Activated CD4-positive, alpha-beta T cell treated with anti-CD3 and anti-CD28 coated beads, Interleukin-2, Interleukin-4, amounts not matched to agents 100 ng/mL and 50 ng/mL, durations not matched to agents 16 hours and 8 hours (primary cell): ENCODE measurements at regions not wholly inside any gene's neighbourhood (a gene's known extent, or its start where the extent isn't known, plus 50 kb on each side); places are given as distances from the start of the nearest gene placed in this dataset.
A peak's percentile ranks its signal among the peaks of the same experiment; 100 is the strongest.
"Not testable (repeated sequence)": the region's sequence is repeated elsewhere in the genome, so short reads cannot be mapped to it uniquely, and the experiment has no call there.

Experiments
- DNase-seq: peaks from one replicate; pipeline ENCODE4 v3.0.0-alpha.2; 2020; ENCODE audit warnings: low spot score

DNA sequence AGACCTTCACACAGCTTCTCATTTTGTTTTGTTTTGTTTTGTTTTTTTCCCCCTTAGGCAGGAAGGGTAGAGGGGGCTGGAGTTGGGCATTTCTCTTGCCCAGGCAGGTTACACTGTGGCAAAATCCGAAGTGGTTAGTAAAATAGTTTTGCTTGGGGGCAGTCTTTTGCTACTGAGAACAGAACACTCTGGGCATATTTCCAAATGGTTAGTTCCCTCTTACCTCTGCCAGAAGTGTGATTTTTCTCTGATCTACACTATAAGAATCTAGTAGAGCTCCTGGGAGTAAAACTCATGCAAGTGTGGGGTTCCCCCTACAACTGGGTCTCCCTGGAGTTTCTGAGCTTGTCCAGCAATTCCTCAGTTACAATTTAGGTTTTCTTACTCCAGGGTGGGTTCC, 61.7 kb downstream of the NPS start:
- DNase-seq: no peak

DNA sequence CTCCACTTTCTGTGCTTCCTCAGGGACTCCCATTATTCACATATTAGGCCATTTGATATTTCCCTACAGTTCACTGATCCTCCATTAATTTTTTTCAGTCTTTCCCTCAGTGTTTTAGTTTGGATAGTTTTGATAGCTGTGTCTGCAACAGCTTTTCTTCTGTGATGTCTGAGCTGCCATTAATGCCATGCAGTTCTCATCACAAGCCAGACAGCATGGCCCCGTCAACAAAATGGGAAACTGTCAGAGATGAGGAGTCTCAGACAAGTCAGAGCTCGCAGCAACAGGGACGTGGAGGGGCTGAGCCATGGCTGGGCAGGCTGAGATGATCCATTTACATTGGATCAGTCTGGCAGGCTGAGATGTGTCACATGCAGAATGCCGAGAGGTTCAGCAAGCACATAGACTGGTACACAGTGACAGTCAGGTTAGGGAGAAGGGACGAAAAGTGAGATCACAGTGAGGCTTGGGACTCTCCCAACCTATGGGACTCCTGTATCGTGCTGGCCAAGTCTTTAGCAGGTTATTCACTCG, 65.4 kb downstream of the NPS start:
- DNase-seq: no peak

DNA sequence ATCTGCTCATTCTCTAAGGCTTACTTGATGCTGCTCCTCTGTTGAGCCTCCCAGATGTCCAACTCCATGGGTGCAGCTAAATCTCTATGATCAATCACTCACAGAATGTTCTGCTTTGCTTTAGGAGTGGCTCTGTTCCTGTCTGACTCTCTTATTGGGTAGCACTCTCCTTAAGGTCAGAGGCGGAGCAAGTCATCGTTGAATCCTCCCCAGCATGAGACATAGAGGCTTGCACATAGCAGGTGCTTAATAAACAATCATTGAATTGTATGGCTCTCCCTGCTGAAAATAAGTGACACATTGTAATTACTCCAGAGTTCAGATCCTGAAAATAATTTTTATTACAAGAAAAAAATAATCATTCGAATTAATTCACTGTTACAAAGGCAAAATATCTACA, 69.7 kb downstream of the NPS start:
- DNase-seq: no peak

DNA sequence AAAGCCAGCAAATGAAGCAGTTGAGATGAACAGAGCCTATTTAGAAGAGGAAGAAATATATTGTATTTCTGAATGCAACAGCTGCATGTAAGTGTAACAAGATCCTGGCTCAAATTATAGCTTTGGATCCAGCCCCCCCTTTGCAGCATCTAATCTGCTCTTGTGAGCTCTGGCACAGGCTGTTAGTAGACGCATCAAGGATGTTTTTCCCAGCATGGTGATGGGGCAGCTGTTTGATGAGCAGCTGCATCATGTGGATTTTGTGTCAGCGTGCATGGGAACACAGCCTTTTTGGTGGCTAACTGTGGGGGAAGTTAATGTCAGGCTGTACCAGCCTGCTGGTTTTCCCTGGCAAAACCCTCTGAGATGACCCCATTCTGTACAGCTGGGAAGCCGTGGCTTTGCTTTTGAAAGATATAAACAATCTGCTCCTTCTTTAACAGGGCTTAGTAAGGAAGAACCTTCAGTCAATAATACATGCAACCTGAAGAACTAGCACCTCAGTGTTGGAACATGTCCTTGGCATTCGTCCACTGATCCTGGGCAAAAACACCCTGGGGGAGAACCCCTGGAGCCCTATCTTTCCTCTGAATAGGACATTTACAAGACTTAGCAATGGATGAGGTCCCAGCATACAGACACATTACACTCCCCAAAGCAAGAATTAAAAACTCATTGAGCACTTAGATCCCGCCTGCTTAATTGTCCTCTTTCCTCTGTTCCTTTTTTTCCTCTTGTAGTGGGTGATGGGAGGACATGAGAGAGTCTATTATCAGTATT, 70.6 kb downstream of the NPS start:
- no peak for DNase-seq

DNA sequence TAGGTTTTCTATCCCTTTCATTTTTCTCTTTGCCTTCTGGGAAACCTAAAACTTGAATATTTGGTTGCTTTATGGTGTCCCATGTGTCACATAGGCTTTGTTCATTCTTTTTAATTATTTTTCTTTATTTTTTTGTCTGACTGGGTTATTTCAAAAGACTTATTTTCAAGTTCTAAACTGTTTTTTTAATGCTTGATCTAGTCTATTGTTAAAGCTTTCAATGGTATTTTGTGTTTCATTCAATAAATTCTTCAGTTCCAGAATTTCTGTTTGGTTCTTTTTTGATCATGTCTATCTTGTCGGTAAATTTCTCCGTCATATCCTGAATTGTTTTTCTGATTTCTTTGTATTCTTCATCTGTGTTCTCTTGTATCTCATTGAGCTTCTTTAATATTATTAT, 86.8 kb downstream of the NPS start:
- no peak for DNase-seq

DNA sequence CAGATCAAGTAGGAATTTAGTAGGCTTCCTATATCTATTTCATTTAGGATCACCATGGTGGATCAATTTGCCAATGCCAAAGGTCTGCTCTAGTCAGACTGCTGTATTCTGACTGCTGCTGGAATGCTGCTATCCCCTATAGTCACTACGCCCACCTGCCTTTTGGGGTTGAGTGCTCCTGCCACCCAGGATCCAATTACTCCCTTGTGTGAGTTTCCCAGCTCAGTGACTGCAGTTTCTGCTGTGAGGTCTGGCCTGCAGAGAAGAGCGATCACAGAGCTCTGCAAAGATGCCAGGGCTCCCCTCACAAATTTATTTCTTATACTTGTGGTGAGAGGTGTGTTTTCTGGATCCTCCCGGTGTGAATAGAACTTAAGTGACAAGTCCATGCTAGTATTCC, 88.1 kb upstream of the FOXI2 start:
- DNase-seq: no peak

DNA sequence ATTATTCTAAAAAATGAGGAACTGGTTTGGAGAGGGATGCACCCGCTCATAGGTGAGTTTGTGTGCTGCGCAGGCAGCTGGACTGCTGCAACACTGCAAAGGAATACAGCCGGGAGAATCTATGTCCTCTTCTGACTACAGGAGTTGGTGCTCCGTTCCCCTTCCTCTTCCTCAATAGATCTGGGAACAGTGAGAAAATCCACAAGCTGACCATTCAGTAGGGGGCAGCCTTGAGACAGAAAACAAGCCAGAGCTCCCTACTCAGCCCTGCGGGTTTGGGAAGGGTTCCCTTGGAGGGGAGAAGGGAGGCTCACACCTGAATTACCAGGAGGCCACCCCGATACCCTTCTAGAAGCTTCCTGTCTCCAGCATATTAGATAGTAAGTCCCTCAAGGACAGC, 87.3 kb upstream of the FOXI2 start:
- DNase-seq: peak; percentile 1

DNA sequence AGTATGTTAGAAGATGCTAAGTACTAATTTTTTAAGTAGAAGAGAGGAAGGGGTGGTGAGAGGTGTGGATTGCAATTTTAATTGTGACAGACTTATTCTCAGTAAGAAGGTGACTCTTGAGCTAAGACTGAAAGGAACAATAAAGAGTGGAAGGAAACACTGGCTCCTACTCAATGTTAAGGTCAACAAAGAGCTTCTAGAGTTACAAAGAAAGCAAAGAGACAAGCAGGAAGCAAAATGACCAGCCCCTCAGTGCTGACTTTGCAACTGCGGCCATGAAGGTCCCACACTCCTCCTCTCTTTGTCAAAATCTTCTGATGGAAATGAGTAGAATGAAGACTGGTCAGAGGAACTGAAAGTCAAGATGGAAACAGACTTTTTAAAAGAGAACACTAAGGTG, 79.9 kb upstream of the FOXI2 start:
- no peak for DNase-seq

DNA sequence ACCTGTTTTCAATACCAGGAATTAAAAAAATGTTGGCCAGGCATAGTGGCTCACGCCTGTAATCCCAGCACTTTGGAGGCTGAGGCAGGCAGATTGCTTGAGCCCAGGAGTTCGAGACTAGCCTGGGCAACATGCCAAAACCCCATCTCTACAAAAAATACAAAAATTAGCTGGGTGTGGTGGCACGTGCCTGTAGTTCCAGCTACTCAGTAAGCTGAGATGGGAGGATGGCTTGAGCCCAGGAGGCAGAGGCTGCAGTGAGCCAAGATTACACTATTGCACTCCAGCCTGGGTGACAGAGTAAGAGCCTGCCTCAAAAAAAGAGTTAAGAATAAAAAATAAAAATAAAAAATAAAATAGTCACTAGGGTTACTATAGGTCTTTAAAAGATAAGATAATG, 60.6 kb upstream of the FOXI2 start:
- DNase-seq: not testable (repeated sequence)

DNA sequence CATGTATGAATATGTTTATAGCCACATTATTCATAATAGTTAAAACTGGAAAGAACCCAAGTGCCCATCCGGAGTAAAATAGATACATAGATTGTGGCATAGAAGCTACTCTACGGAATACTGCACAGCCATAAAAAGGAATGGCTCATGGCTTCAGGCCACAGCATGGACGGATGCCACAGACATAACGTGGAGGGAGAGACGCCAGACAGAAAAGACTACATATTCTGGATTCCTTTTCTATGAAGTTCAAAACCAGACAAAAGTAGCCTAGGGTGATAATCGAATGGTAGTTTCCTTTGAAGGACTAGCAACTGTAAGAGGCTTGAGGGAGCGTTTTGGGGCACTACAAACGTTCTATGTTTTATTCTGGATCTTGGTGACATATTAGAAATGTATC, 58.9 kb upstream of the FOXI2 start:
- DNase-seq: no peak

DNA sequence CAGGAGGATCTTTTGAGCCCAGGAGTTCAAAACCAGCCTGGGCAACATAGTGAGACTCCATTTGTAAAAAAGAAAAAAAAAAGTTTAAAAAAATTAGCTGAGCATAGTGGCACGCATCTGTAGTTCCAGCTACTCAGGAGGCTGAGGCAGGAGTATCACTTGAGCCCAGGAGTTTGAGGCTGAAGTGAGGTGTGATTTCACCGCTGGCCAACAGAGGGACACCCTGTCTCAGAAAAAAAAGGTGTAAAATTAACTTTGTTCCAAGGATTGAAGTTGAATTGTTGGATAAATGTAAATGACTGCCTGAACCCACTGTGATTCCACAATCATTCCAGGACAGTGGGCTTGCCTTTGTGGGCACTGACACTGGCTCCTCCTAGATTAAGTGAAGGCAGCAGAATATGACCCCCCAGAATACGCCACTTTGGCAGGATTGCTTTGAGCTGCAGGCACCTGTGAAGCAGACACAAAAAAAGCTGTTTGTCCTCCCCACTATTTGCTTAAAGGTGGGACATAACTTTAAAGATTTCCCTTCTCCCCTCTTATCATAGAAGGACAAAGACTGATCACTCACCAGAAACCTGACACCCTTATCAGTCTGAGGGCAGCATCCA, 57.2 kb upstream of the FOXI2 start:
- DNase-seq: no peak
